ENCODE measurements at regions not wholly inside any gene's neighbourhood (a gene's known extent, or its start where the extent isn't known, plus 50 kb on each side); places are given as distances from the start of the nearest gene placed in this dataset.

- DNase-seq: no peak
- H3K36me3 ChIP-seq: no peaks in the 10 kb centered on the region
- H3K27ac ChIP-seq (replicated peaks): no peak overlapping the region
- no peaks in the 10 kb centered on the region for H3K9me3 ChIP-seq (replicated peaks)
- H3K4me3 ChIP-seq: no peak overlapping the region
- no peaks in the 10 kb centered on the region for H3K4me1 ChIP-seq
- H3K27me3 ChIP-seq (ENCODE audit: low read depth): no peaks in the 10 kb centered on the region
- TF ChIP-seq CTCF (IDR thresholded peaks at IDR 0.05; ENCODE audit: borderline replicate concordance): no peak
- intact Hi-C loops (cut with micrococcal nuclease): no loop called here
Observed at GRCh38 chr4:23220911-23221310, 528.2 kb downstream of the GBA3 start.

- intact Hi-C loops (cut with micrococcal nuclease): no loop called here
- Histone ChIP-seq H3K36me3 (no peaks in the 10 kb centered on the region), H3K27me3 (ENCODE audit: low read depth) (no peaks in the 10 kb centered on the region), H3K4me3 (no peak overlapping the region), H3K9me3 (replicated peaks) (no peaks in the 10 kb centered on the region), H3K4me1 (no peaks in the 10 kb centered on the region), H3K27ac (replicated peaks) (no peak overlapping the region)
- no peak for TF ChIP-seq CTCF (IDR thresholded peaks at IDR 0.05; ENCODE audit: borderline replicate concordance)
- no peak for DNase-seq
Observed at GRCh38 chr4:23219779-23220408, 527.2 kb downstream of the GBA3 start.

GRCh38 chr4:23213198-23213597 is 520.5 kb downstream of the GBA3 start:
- H3K9me3 ChIP-seq (replicated peaks): peaks cover 4% of the 10 kb centered on the region
- no peak overlapping the region for H3K4me3 ChIP-seq
- H3K27me3 ChIP-seq (ENCODE audit: low read depth): no peaks in the 10 kb centered on the region
- DNase-seq: no peak
- no peak for TF ChIP-seq CTCF (IDR thresholded peaks at IDR 0.05; ENCODE audit: borderline replicate concordance)
- no peak overlapping the region for H3K27ac ChIP-seq (replicated peaks)
- no peaks in the 10 kb centered on the region for H3K4me1 ChIP-seq
- no peaks in the 10 kb centered on the region for H3K36me3 ChIP-seq
- intact Hi-C loops (cut with micrococcal nuclease): no loop called here

- Histone ChIP-seq H3K27ac (replicated peaks) (no peak overlapping the region), H3K9me3 (replicated peaks) (peaks cover 8% of the 10 kb centered on the region), H3K27me3 (ENCODE audit: low read depth) (no peaks in the 10 kb centered on the region), H3K4me3 (no peak overlapping the region), H3K4me1 (no peaks in the 10 kb centered on the region), H3K36me3 (no peaks in the 10 kb centered on the region)
- TF ChIP-seq CTCF (IDR thresholded peaks at IDR 0.05; ENCODE audit: borderline replicate concordance): no peak
- DNase-seq: no peak
- intact Hi-C loops (cut with micrococcal nuclease): no loop called here
Observed at GRCh38 chr4:23212558-23212957, 519.8 kb downstream of the GBA3 start.

- H3K9me3 ChIP-seq (replicated peaks): peaks cover 36% of the 10 kb centered on the region
- no peak for TF ChIP-seq CTCF (IDR thresholded peaks at IDR 0.05; ENCODE audit: borderline replicate concordance)
- H3K27me3 ChIP-seq (ENCODE audit: low read depth): no peaks in the 10 kb centered on the region
- intact Hi-C loops (cut with micrococcal nuclease): no loop called here
- H3K4me1 ChIP-seq: no peaks in the 10 kb centered on the region
- no peaks in the 10 kb centered on the region for H3K36me3 ChIP-seq
- no peak overlapping the region for H3K27ac ChIP-seq (replicated peaks)
- no peak overlapping the region for H3K4me3 ChIP-seq
- DNase-seq: no peak
Observed at GRCh38 chr4:23207059-23207458, 514.3 kb downstream of the GBA3 start.
